ENCODE measurements at regions not wholly inside any gene's neighbourhood (a gene's known extent, or its start where the extent isn't known, plus 50 kb on each side); places are given as distances from the start of the nearest gene placed in this dataset.

- Histone ChIP-seq H3K9me3 (replicated peaks in 1 of 3) (no peaks in the 10 kb centered on the region), H3K36me3 (replicated peaks in 1 of 2) (no peaks in the 10 kb centered on the region), H3K27ac (no peak overlapping the region), H3K27me3 (no peaks in the 10 kb centered on the region), H3K4me1 (replicated peaks in 1 of 2) (no peaks in the 10 kb centered on the region), H3K4me3 (no peak overlapping the region)
- WGBS, 4 donors, result 59 to 62% (median 61%) methylated on average over 8 of the region's 8 CpGs
- TF ChIP-seq POLR2A (IDR thresholded peaks at IDR 0.05) (no peak), CTCF (IDR thresholded peaks at IDR 0.05) (no peak)
- intact Hi-C loops (cut with DNase I), result no loop called here
- no peak for DNase-seq
Observed at GRCh38 chr16:35516971-35517370, 2057.6 kb downstream of the TP53TG3F start.

- Histone ChIP-seq H3K27me3 (no peaks in the 10 kb centered on the region), H3K27ac (no peak overlapping the region), H3K9me3 (replicated peaks in 1 of 3) (no peaks in the 10 kb centered on the region), H3K4me3 (no peak overlapping the region), H3K4me1 (replicated peaks in 1 of 2) (no peaks in the 10 kb centered on the region), H3K36me3 (replicated peaks in 1 of 2) (no peaks in the 10 kb centered on the region)
- TF ChIP-seq CTCF (IDR thresholded peaks at IDR 0.05) (no peak), POLR2A (IDR thresholded peaks at IDR 0.05) (no peak)
- peak in 1 of 7 donors; percentile 85 for DNase-seq
- intact Hi-C loops (cut with DNase I), result no loop called here
Observed at GRCh38 chr16:35523991-35524390, 2064.6 kb downstream of the TP53TG3F start.

GRCh38 chr16:35525979-35526590, 2066.7 kb downstream of the TP53TG3F start:
- H3K36me3 ChIP-seq (replicated peaks in 1 of 2), result no peaks in the 10 kb centered on the region
- no peaks in the 10 kb centered on the region for H3K4me1 ChIP-seq (replicated peaks in 1 of 2)
- no peak overlapping the region for H3K27ac ChIP-seq
- WGBS, 4 donors, result 66 to 83% (median 75%) methylated on average over 22 to 26 of the region's 26 CpGs
- no peaks in the 10 kb centered on the region for H3K27me3 ChIP-seq
- no peak for DNase-seq
- no peaks in the 10 kb centered on the region for H3K9me3 ChIP-seq (replicated peaks in 1 of 3)
- no peak overlapping the region for H3K4me3 ChIP-seq
- TF ChIP-seq POLR2A (IDR thresholded peaks at IDR 0.05), result no peak
- no peak for TF ChIP-seq CTCF (IDR thresholded peaks at IDR 0.05)
- intact Hi-C loops (cut with DNase I), result no loop called here

- no peaks in the 10 kb centered on the region for H3K9me3 ChIP-seq (replicated peaks in 1 of 3)
- DNase-seq, result no peak
- H3K36me3 ChIP-seq (replicated peaks in 1 of 2), result no peaks in the 10 kb centered on the region
- no peak overlapping the region for H3K27ac ChIP-seq
- TF ChIP-seq CTCF (IDR thresholded peaks at IDR 0.05) (no peak), POLR2A (IDR thresholded peaks at IDR 0.05) (no peak)
- H3K4me1 ChIP-seq (replicated peaks in 1 of 2), result no peaks in the 10 kb centered on the region
- WGBS, 4 donors, result 73 to 90% (median 80%) methylated on average over 3 to 4 of the region's 4 CpGs
- intact Hi-C loops (cut with DNase I), result no loop called here
- H3K4me3 ChIP-seq, result no peak overlapping the region
- H3K27me3 ChIP-seq, result no peaks in the 10 kb centered on the region
Observed at GRCh38 chr16:35532576-35532975, 2073.2 kb downstream of the TP53TG3F start.

Data from adrenal gland (tissue), 9 donors.